PC-3 (cell line): ENCODE measurements at regions not wholly inside any gene's neighbourhood (a gene's known extent, or its start where the extent isn't known, plus 50 kb on each side); places are given as distances from the start of the nearest gene placed in this dataset.

Experiments
- ATAC-seq: fragments of 200-7000 bp; cut with Tn5 transposase; 2 replicates; pipeline ENCODE4 v1.9.1; 2020; ENCODE audit warnings: mild to moderate bottlenecking, moderate library complexity
- BruUV-seq: library from RNA; stranded (reverse); fragments of 400-500 nt; replicated peaks from 2 replicates; lab custom pipeline; 2021; lab: Mats Ljungman, UMichigan
- CTCF ChIA-PET: fragments of 300-600 bp; sonication (Branson Sonifier 250); formaldehyde crosslinking; loops from one replicate; lab custom pipeline; 2022; ENCODE audit warnings: antibody characterized with exemption; lab: Charles Lee
- POLR2A ChIA-PET: fragments of 300-600 bp; sonication (Branson Sonifier 250); formaldehyde crosslinking; loops from one replicate; lab custom pipeline; 2022; ENCODE audit warnings: antibody characterized with exemption; ENCODE audit not compliant: unreplicated experiment; lab: Charles Lee
- DNase-seq: peaks from one replicate; pipeline ENCODE4 v3.0.0-alpha.2; 2015
- H2AFZ ChIP-seq: fragments of 300-600 bp; sonication (generic); 2 replicates; pipeline ENCODE4 v1.6.0; 2016; ENCODE audit warnings: antibody characterized with exemption, low read length
- H3F3A ChIP-seq: fragments of 300-600 bp; sonication (generic); one replicate; pipeline ENCODE4 v1.6.0; 2017; ENCODE audit warnings: antibody characterized with exemption, low read length, control low read depth, mild to moderate bottlenecking; ENCODE audit not compliant: unreplicated experiment
- H3K27ac ChIP-seq: fragments of 300-600 bp; sonication (generic); 2 replicates; pipeline ENCODE4 v1.5.1; 2016; ENCODE audit warnings: mild to moderate bottlenecking, low read length
- H3K27me3 ChIP-seq: fragments of 300-600 bp; sonication (generic); 2 replicates; pipeline ENCODE4 v1.6.1; 2016; ENCODE audit warnings: low read length, mixed read lengths
- H3K36me3 ChIP-seq: fragments of 300-600 bp; sonication (generic); 2 replicates; pipeline ENCODE4 v1.6.1; 2016; ENCODE audit warnings: low read depth, mixed run types, low read length, mixed read lengths
- H3K4me1 ChIP-seq: fragments of 300-600 bp; sonication (generic); 2 replicates; pipeline ENCODE4 v1.5.1; 2016; ENCODE audit warnings: low read length; ENCODE audit not compliant: insufficient read depth
- H3K4me2 ChIP-seq: fragments of 300-600 bp; sonication (generic); 2 replicates; pipeline ENCODE4 v1.6.0; 2016; ENCODE audit warnings: low read length
- H3K4me3 ChIP-seq: fragments of 300-600 bp; sonication (generic); 2 replicates; pipeline ENCODE4 v1.5.1; 2016; ENCODE audit warnings: mild to moderate bottlenecking, low read length, mixed read lengths
- H3K79me2 ChIP-seq: fragments of 300-600 bp; sonication (generic); 2 replicates; pipeline ENCODE4 v1.6.1; 2017; ENCODE audit warnings: low read length, mixed read lengths
- H3K9ac ChIP-seq: fragments of 300-600 bp; sonication (generic); 2 replicates; pipeline ENCODE4 v1.6.0; 2016; ENCODE audit warnings: mild to moderate bottlenecking, low read length
- H3K9me2 ChIP-seq: fragments of 300-600 bp; sonication (generic); replicated peaks from 2 replicates; pipeline ENCODE4 v1.6.1; 2016; ENCODE audit warnings: mixed run types, low read length, mixed read lengths
- H3K9me3 ChIP-seq: fragments of 300-600 bp; sonication (generic); 2 replicates; pipeline ENCODE4 v1.6.1; 2016; ENCODE audit warnings: low read length, mixed read lengths
- H4K20me1 ChIP-seq: fragments of 300-600 bp; sonication (generic); 2 replicates; pipeline ENCODE4 v1.6.1; 2016; ENCODE audit warnings: low read length, mixed read lengths
- EZH2 ChIP-seq: fragments of 300-600 bp; sonication (generic); IDR thresholded peaks from one replicate; pipeline ENCODE4 v1.6.1; 2017; ENCODE audit warnings: antibody characterized with exemption, mild to moderate bottlenecking, low read length; ENCODE audit not compliant: unreplicated experiment
- EZH2phosphoT487 ChIP-seq: fragments of 300-600 bp; sonication (generic); IDR thresholded peaks from 2 replicates; pipeline ENCODE4 v1.6.1; 2018; ENCODE audit warnings: mild to moderate bottlenecking, antibody characterized with exemption, low read length, borderline replicate concordance
- intact Hi-C: fragments of 100-400 bp; cut with micrococcal nuclease; formaldehyde crosslinking; loops from 2 replicates; pipeline ENCODE4 v1.9.0; 2023
- TF ChIP-seq, protein P1 (sequence below): fragments of 300-600 bp; sonication (generic); conservative IDR thresholded peaks from 2 replicates; pipeline ENCODE4 v1.5.1; 2017; ENCODE audit warnings: antibody characterized with exemption, low read depth, mild to moderate bottlenecking, low read length

DNA sequence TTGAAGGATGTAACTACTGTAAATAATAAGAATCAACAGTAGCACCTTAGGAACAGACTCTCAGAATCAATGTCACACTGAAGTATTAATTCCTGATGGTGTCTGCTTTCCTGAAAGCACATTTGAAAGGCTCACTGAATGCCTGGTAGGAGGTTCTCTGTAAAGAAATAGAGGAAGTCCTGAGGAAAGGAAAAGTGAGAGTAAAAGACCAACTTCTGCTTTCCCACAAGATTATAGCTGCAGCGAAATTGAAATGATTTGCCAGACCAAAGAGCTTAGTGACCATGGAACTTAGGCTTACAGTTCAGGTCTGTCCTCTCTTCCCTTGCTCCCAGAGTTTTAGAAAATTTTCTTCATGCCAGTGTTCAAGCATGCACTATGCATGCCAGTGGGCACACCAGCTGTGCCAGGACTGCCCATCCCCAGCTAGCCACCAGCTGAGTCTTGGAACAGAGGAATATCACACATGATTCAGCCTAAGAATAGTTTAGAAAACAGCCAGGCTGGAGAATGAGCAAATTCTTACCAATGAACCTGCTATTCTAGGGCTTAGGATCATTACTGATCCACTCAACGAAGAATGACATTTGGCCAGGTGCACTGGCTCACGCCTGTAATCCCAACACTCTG lies 123.2 kb downstream of the HERPUD2 start:
- Histone ChIP-seq H3F3A (no peaks in the 10 kb centered on the region), H3K79me2 (no peaks in the 10 kb centered on the region), H3K9me2 (no peaks in the 10 kb centered on the region), H3K27ac (no peak overlapping the region), H2AFZ (no peak overlapping the region), H3K4me2 (no peak overlapping the region), H3K9me3 (no peaks in the 10 kb centered on the region), H3K9ac (no peak overlapping the region), H3K27me3 (peaks cover 53% of the 10 kb centered on the region), H3K36me3 (no peaks in the 10 kb centered on the region), H3K4me3 (no peak overlapping the region), H3K4me1 (no peaks in the 10 kb centered on the region), H4K20me1 (no peaks in the 10 kb centered on the region)
- ATAC-seq (no peak), DNase-seq (no peak)
- BruUV-seq: no TSS peak
- intact Hi-C loops: no loop called here
- TF ChIP-seq, protein P1, sequence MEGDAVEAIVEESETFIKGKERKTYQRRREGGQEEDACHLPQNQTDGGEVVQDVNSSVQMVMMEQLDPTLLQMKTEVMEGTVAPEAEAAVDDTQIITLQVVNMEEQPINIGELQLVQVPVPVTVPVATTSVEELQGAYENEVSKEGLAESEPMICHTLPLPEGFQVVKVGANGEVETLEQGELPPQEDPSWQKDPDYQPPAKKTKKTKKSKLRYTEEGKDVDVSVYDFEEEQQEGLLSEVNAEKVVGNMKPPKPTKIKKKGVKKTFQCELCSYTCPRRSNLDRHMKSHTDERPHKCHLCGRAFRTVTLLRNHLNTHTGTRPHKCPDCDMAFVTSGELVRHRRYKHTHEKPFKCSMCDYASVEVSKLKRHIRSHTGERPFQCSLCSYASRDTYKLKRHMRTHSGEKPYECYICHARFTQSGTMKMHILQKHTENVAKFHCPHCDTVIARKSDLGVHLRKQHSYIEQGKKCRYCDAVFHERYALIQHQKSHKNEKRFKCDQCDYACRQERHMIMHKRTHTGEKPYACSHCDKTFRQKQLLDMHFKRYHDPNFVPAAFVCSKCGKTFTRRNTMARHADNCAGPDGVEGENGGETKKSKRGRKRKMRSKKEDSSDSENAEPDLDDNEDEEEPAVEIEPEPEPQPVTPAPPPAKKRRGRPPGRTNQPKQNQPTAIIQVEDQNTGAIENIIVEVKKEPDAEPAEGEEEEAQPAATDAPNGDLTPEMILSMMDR: no peak
- no peak for TF ChIP-seq EZH2
- no peak for TF ChIP-seq EZH2phosphoT487
- ChIA-PET POLR2A (no interaction called here), CTCF (no interaction called here)

DNA sequence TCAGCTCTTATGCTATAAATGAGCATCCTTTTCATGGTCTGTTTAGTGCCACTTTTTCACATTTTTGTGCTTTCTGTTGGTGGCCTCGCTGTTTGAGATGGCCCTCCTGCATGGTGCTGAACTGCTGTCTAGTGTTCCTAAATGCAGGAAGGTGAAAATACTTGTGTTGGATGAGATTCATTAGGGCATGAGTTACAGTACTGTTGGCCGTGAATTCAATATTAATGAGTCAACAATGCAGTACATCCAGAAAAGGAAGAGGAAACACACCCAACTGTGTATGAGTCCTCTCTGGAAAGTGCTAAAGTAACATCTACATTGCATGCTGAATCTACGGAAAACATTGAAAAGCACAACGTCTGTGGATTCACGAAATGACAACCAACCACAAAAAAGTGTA lies 124.0 kb downstream of the HERPUD2 start:
- CTCF ChIA-PET: no interaction called here

DNA sequence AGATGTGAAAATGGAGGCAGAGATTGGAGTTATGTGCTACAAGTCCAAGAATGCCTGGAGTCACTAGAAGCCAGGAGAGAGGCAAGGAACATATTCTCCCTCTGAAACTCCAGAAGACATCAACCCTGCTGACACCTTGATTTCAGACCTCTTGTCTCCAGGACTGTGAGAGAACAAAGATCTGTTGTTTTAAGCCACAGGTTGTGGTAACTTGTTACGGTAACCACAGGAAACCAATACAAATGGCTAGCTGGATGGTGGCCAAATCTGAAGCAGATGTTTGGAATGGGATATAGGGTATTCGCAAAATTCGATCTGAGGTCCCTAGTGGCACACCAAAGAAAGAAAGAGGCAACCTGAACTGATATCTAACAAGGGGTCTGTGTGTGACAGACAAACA lies 129.0 kb downstream of the HERPUD2 start:
- no peaks in the 10 kb centered on the region for H3K9me2 ChIP-seq
- ATAC-seq (no peak), DNase-seq (no peak)
- POLR2A ChIA-PET: interaction anchor here (0.8 kb wide), 1 partner anchor 189 kb away, joined by 6 read pairs; no protein-coding TSS in a partner anchor
- no peak overlapping the region for H2AFZ ChIP-seq
- no peak for TF ChIP-seq EZH2phosphoT487
- TF ChIP-seq, protein P1: no peak
- no peak for TF ChIP-seq EZH2
- no TSS peak for BruUV-seq
- CTCF ChIA-PET: no interaction called here
- no peak overlapping the region for H3K4me2 ChIP-seq
- peaks cover 81% of the 10 kb centered on the region for H3K27me3 ChIP-seq
- no peak overlapping the region for H3K27ac ChIP-seq
- H3K4me3 ChIP-seq: no peak overlapping the region
- intact Hi-C loops: no loop called here
- H3K79me2 ChIP-seq: no peaks in the 10 kb centered on the region
- H3K9me3 ChIP-seq: no peaks in the 10 kb centered on the region
- H3K36me3 ChIP-seq: no peaks in the 10 kb centered on the region
- H3F3A ChIP-seq: no peaks in the 10 kb centered on the region
- no peaks in the 10 kb centered on the region for H3K4me1 ChIP-seq
- H4K20me1 ChIP-seq: no peaks in the 10 kb centered on the region
- no peak overlapping the region for H3K9ac ChIP-seq

More for the DNA sequence above, 124.0 kb downstream of the HERPUD2 start:
- no peaks in the 10 kb centered on the region for H3K36me3 ChIP-seq
- no peaks in the 10 kb centered on the region for H3K4me1 ChIP-seq
- no peaks in the 10 kb centered on the region for H4K20me1 ChIP-seq
- peaks cover 61% of the 10 kb centered on the region for H3K27me3 ChIP-seq
- H3K4me3 ChIP-seq: no peak overlapping the region
- no peaks in the 10 kb centered on the region for H3F3A ChIP-seq
- DNase-seq (no peak), ATAC-seq (no peak)
- H3K27ac ChIP-seq: no peak overlapping the region
- POLR2A ChIA-PET: no interaction called here
- no peak overlapping the region for H3K4me2 ChIP-seq
- no peaks in the 10 kb centered on the region for H3K79me2 ChIP-seq
- no peak overlapping the region for H3K9ac ChIP-seq
- H2AFZ ChIP-seq: no peak overlapping the region
- no TSS peak for BruUV-seq
- no peaks in the 10 kb centered on the region for H3K9me3 ChIP-seq
- TF ChIP-seq, protein P1: no peak
- no peak for TF ChIP-seq EZH2phosphoT487
- no peak for TF ChIP-seq EZH2
- intact Hi-C loops: no loop called here
- H3K9me2 ChIP-seq: no peaks in the 10 kb centered on the region
